ENCODE measurements at regions not wholly inside any gene's neighbourhood (a gene's known extent, or its start where the extent isn't known, plus 50 kb on each side); places are given as distances from the start of the nearest gene placed in this dataset.

DNA sequence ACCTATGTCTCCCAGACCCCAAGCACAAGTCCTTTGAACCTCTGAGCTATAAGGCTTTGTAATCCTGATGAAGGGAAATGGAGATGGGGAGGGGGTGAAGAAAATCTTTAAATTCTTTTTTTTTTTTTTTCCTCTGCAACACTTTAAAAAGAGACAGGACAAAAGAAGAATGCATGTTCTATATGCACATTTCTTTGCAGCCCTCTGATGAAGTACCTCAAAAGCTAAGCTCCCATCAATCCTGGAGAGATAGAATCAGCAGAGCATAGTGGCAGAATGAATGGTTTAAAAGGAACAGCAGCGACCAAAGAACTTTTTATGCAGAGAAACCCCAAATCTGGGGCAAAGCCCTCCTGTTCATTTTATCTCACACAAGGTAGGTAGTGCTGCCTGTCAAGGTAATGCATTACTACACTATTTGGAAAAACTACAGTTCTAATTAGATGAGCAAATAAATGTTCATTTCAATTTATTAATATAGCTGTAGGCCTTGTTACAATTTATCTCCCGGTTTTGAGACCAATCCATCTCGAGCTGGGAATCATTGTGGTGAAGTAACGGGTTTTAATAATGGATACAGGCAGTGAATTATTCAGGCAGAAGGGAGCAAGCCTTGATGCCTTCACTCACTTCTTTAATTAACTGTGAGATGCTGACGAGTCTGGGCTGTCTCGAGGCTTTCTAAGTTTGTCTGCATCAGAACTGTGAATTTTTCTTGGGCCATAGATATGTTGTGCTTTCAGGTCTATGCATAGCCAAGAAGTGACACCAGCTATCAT lies 173.5 kb upstream of the ZNF608 start:
- H3K36me3 ChIP-seq: no peaks in the 10 kb centered on the region
- no peak overlapping the region for H3K27ac ChIP-seq
- intact Hi-C loops (cut with DNase I): no loop called here
- 84 to 96% (median 91%) methylated on average over 6 of the region's 6 CpGs for WGBS, 4 donors
- TF ChIP-seq, protein P1, sequence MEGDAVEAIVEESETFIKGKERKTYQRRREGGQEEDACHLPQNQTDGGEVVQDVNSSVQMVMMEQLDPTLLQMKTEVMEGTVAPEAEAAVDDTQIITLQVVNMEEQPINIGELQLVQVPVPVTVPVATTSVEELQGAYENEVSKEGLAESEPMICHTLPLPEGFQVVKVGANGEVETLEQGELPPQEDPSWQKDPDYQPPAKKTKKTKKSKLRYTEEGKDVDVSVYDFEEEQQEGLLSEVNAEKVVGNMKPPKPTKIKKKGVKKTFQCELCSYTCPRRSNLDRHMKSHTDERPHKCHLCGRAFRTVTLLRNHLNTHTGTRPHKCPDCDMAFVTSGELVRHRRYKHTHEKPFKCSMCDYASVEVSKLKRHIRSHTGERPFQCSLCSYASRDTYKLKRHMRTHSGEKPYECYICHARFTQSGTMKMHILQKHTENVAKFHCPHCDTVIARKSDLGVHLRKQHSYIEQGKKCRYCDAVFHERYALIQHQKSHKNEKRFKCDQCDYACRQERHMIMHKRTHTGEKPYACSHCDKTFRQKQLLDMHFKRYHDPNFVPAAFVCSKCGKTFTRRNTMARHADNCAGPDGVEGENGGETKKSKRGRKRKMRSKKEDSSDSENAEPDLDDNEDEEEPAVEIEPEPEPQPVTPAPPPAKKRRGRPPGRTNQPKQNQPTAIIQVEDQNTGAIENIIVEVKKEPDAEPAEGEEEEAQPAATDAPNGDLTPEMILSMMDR (IDR thresholded peaks at IDR 0.05): no peak
- TF ChIP-seq POLR2A (IDR thresholded peaks at IDR 0.05): no peak
- ATAC-seq (no peak), DNase-seq (no peak)
- no peak overlapping the region for H3K4me3 ChIP-seq
- H3K4me1 ChIP-seq: peaks cover 0 to 28% (median 11%) of the 10 kb centered on the region in 12 donors
- H3K27me3 ChIP-seq: no peaks in the 10 kb centered on the region
- H3K9me3 ChIP-seq: no peaks in the 10 kb centered on the region

DNA sequence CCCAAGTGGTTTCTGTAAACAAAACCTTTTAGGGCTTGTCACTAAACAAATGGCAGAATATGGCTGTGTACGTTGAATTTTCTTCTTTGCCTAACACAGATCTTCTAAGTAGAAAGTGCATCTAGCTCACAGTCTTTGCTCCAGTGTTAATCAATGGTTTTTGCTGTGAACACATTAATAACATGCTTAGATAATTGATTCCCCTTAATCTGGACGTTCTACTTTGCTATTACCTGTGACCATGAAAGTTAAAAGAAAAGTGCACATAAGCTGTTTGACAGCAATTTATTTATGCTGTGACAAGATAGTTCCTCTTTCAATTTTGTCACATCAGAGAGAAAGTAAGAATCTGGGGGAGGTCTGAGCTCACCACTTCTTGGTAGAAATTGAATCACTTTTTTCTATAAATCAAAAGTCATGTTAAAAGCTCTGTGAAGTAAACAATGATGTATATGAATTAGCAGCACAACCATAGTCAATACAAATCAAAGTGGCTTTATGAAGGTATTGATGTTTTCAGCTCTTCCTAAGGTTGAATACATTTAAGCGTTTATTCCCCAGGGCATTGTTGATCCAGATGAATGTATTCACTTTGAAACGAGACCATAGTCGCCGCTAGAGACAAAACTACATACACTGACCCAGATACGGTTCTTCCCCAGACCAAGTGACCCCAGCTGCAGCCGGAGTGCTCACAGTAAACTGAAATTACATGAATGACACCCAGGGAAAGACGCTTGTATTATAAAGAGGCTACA lies 174.6 kb upstream of the ZNF608 start:
- H3K4me3 ChIP-seq: no peak overlapping the region
- TF ChIP-seq, protein P1 (IDR thresholded peaks at IDR 0.05): no peak
- TF ChIP-seq POLR2A (IDR thresholded peaks at IDR 0.05): no peak
- WGBS, 4 donors: 89 to 95% (median 93%) methylated on average over 9 of the region's 9 CpGs
- H3K9me3 ChIP-seq: no peaks in the 10 kb centered on the region
- H3K27ac ChIP-seq: no peak overlapping the region
- ATAC-seq (no peak), DNase-seq (no peak)
- intact Hi-C loops (cut with DNase I): no loop called here
- peaks cover 0 to 28% (median 11%) of the 10 kb centered on the region in 12 donors for H3K4me1 ChIP-seq
- H3K27me3 ChIP-seq: no peaks in the 10 kb centered on the region
- no peaks in the 10 kb centered on the region for H3K36me3 ChIP-seq

DNA sequence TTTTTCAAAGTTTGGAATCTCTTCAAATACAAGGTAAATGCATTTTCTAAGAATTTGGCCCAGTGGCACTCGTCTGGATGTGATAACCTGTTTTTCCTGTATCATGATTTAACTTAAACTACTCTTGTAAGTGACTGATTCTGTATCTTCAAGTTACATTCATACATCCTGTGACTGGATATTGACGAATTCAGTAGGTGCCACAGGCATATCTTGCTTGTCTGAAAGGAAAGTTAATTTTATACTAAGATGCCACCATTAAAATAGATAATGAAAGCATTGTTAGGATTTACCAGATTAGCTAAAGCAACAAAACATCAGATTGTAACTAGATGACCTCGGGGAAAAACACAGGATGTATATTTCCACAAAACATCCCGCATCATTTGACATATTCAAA lies 175.3 kb upstream of the ZNF608 start:
- Histone ChIP-seq H3K36me3 (no peaks in the 10 kb centered on the region), H3K9me3 (no peaks in the 10 kb centered on the region), H3K27ac (no peak overlapping the region), H3K27me3 (no peaks in the 10 kb centered on the region), H3K4me1 (peaks cover 0 to 28% (median 11%) of the 10 kb centered on the region in 12 donors), H3K4me3 (no peak overlapping the region)
- DNase-seq (no peak), ATAC-seq (no peak)
- 87 to 95% (median 93%) methylated on average over 4 of the region's 4 CpGs for WGBS, 4 donors
- TF ChIP-seq, protein P1 (IDR thresholded peaks at IDR 0.05): no peak
- no peak for TF ChIP-seq POLR2A (IDR thresholded peaks at IDR 0.05)
- intact Hi-C loops (cut with DNase I): no loop called here

DNA sequence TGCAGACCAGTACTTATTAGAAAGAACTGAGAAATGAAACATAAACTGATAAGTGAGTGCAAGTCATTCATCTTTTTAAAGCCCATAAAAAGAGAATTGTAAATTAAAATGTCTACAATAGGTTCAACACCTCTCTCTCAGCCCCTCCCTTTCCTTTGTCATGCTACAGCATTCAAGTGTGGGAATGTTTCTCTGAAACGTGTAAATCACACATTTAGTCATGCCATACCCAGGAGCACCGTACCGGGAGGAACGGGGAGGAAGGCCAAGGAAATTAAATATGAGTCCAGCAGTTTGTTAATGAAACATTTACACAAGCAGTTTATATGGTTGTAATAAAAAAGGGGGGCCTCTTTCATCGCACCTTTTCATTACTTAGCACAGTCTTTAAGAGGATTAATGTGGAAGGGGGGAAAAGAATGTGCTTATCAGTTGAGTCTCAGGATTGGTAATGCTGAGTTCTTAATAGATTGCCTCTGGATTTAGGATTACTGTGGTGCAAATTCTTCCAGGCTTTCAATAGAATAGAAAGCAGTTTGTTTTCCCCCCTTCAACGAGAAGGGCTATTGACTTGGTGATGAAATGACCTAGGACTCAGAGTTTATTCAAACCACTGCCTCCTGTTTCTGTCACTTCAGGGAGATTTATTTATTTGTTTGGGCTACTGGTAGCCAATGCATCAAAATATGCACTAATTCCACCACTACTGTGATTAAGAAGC lies 176.0 kb upstream of the ZNF608 start:
- 76 to 80% (median 76%) methylated on average over 6 of the region's 6 CpGs for WGBS, 4 donors
- TF ChIP-seq, protein P1 (IDR thresholded peaks at IDR 0.05): no peak
- no peak for TF ChIP-seq POLR2A (IDR thresholded peaks at IDR 0.05)
- Histone ChIP-seq H3K27ac (no peak overlapping the region), H3K4me1 (peaks cover 0 to 28% (median 11%) of the 10 kb centered on the region in 12 donors), H3K4me3 (no peak overlapping the region), H3K27me3 (no peaks in the 10 kb centered on the region), H3K36me3 (no peaks in the 10 kb centered on the region), H3K9me3 (no peaks in the 10 kb centered on the region)
- DNase-seq (no peak), ATAC-seq (no peak)
- intact Hi-C loops (cut with DNase I): no loop called here
